ENCODE measurements at regions not wholly inside any gene's neighbourhood (a gene's known extent, or its start where the extent isn't known, plus 50 kb on each side); places are given as distances from the start of the nearest gene placed in this dataset.

GRCh38 chr1:29883986-29884385 lies 647.7 kb downstream of the PTPRU start:
- TF ChIP-seq ESRRG (CRISPR knock-in tag; IDR thresholded peaks at IDR 0.05), result no peak
- no peak for TF ChIP-seq TOX (CRISPR knock-in tag; IDR thresholded peaks at IDR 0.05; ENCODE audit: borderline replicate concordance)
- no peak for TF ChIP-seq ISL1 (CRISPR knock-in tag; IDR thresholded peaks at IDR 0.05)
- no peak for TF ChIP-seq ZNF565 (CRISPR knock-in tag; conservative IDR thresholded peaks at IDR 0.05; ENCODE audit: low read depth)
- TF ChIP-seq ZNF8 (CRISPR knock-in tag; IDR thresholded peaks at IDR 0.05), result no peak
- TF ChIP-seq OSR1 (CRISPR knock-in tag; IDR thresholded peaks at IDR 0.05), result no peak
- TF ChIP-seq BACH2 (CRISPR knock-in tag; IDR thresholded peaks at IDR 0.05; ENCODE audit: borderline replicate concordance), result no peak
- TF ChIP-seq CSRNP3 (CRISPR knock-in tag; IDR thresholded peaks at IDR 0.05), result no peak
- TF ChIP-seq ARNTL (CRISPR knock-in tag; IDR thresholded peaks at IDR 0.05; ENCODE audit: borderline replicate concordance, low read depth), result no peak
- TF ChIP-seq CREB5 (CRISPR knock-in tag; IDR thresholded peaks at IDR 0.05; ENCODE audit: low read depth), result no peak
- no peak for TF ChIP-seq ZC3H10 (CRISPR knock-in tag; IDR thresholded peaks at IDR 0.05)
- TF ChIP-seq ZFP3 (CRISPR knock-in tag; IDR thresholded peaks at IDR 0.05), result no peak
- TF ChIP-seq SNAI2 (CRISPR knock-in tag; IDR thresholded peaks at IDR 0.05), result no peak
- TF ChIP-seq RARB (CRISPR knock-in tag; IDR thresholded peaks at IDR 0.05), result no peak
- no peak for ATAC-seq

- TF ChIP-seq RARB (CRISPR knock-in tag; IDR thresholded peaks at IDR 0.05) (no peak), TSHZ2 (CRISPR knock-in tag; IDR thresholded peaks at IDR 0.05) (no peak), CREB5 (CRISPR knock-in tag; IDR thresholded peaks at IDR 0.05; ENCODE audit: low read depth) (no peak), TCF4 (CRISPR knock-in tag; IDR thresholded peaks at IDR 0.05; ENCODE audit: borderline replicate concordance) (no peak), CSRNP3 (CRISPR knock-in tag; IDR thresholded peaks at IDR 0.05) (no peak), PPARA (CRISPR knock-in tag; IDR thresholded peaks at IDR 0.05; ENCODE audit: borderline replicate concordance) (no peak), ZNF70 (CRISPR knock-in tag; IDR thresholded peaks at IDR 0.05) (no peak), BACH2 (CRISPR knock-in tag; IDR thresholded peaks at IDR 0.05; ENCODE audit: borderline replicate concordance) (no peak), ARNTL (CRISPR knock-in tag; IDR thresholded peaks at IDR 0.05; ENCODE audit: borderline replicate concordance, low read depth) (no peak), GLIS3 (CRISPR knock-in tag; IDR thresholded peaks at IDR 0.05) (no peak), ZNF565 (CRISPR knock-in tag; conservative IDR thresholded peaks at IDR 0.05; ENCODE audit: low read depth) (no peak), PATZ1 (CRISPR knock-in tag; IDR thresholded peaks at IDR 0.05; ENCODE audit: borderline replicate concordance) (no peak), ISL1 (CRISPR knock-in tag; IDR thresholded peaks at IDR 0.05) (no peak), OSR1 (CRISPR knock-in tag; IDR thresholded peaks at IDR 0.05) (no peak), ZFP3 (CRISPR knock-in tag; IDR thresholded peaks at IDR 0.05) (no peak)
- no peak for ATAC-seq
Measured at GRCh38 chr1:29883411-29883832, 647.1 kb downstream of the PTPRU start.
